Left ventricle myocardium inferior (tissue), 1 donor: ENCODE measurements at regions not wholly inside any gene's neighbourhood (a gene's known extent, or its start where the extent isn't known, plus 50 kb on each side); places are given as distances from the start of the nearest gene placed in this dataset.

Experiments
- DNase-seq: peaks from one replicate; pipeline ENCODE4 v3.0.0-alpha.2; 2020
- H3K27ac ChIP-seq: fragments of 200-600 bp; replicated peaks from 2 replicates; pipeline ENCODE4 v1.8.0; 2021
- H3K27me3 ChIP-seq: fragments of 200-600 bp; 2 replicates; pipeline ENCODE4 v1.8.0; 2021; ENCODE audit warnings: low read depth
- H3K36me3 ChIP-seq: fragments of 200-600 bp; 2 replicates; pipeline ENCODE4 v1.8.0; 2021
- H3K4me1 ChIP-seq: fragments of 200-600 bp; 2 replicates; pipeline ENCODE4 v1.8.0; 2021
- H3K4me3 ChIP-seq: fragments of 200-600 bp; 2 replicates; pipeline ENCODE4 v1.8.0; 2021; ENCODE audit warnings: mild to moderate bottlenecking, moderate library complexity
- H3K9me3 ChIP-seq: fragments of 200-600 bp; replicated peaks from 2 replicates; pipeline ENCODE4 v1.8.0; 2021
- CTCF ChIP-seq: fragments of 200-600 bp; IDR thresholded peaks from 2 replicates; pipeline ENCODE4 v1.8.0; 2021; ENCODE audit warnings: antibody characterized with exemption, mild to moderate bottlenecking, borderline replicate concordance
- intact Hi-C: fragments of 100-400 bp; cut with micrococcal nuclease; formaldehyde crosslinking; loops from one replicate; pipeline ENCODE4 v1.11.0; 2022
- donor health status: DM: no; HTN: yes; CAD: no; lungs with severe emphysema.

GRCh38 chr4:188941524-188942119 lies 802.4 kb downstream of the TRIML1 start:
- H3K36me3 ChIP-seq, result no peaks in the 10 kb centered on the region
- H3K27me3 ChIP-seq, result no peaks in the 10 kb centered on the region
- no peaks in the 10 kb centered on the region for H3K9me3 ChIP-seq
- H3K27ac ChIP-seq, result no peak overlapping the region
- DNase-seq, result no peak
- H3K4me3 ChIP-seq, result no peak overlapping the region
- no peaks in the 10 kb centered on the region for H3K4me1 ChIP-seq
- TF ChIP-seq CTCF, result no peak
- intact Hi-C loops, result no loop called here

- Histone ChIP-seq H3K4me3 (no peak overlapping the region), H3K36me3 (no peaks in the 10 kb centered on the region), H3K27ac (no peak overlapping the region), H3K4me1 (no peaks in the 10 kb centered on the region), H3K9me3 (no peaks in the 10 kb centered on the region), H3K27me3 (no peaks in the 10 kb centered on the region)
- no peak for DNase-seq
- no peak for TF ChIP-seq CTCF
- intact Hi-C loops, result no loop called here
Measured at GRCh38 chr4:188942606-188943005, 803.4 kb downstream of the TRIML1 start.

GRCh38 chr4:188949596-188949995 lies 810.4 kb downstream of the TRIML1 start:
- H3K4me1 ChIP-seq, result no peaks in the 10 kb centered on the region
- H3K27ac ChIP-seq, result no peak overlapping the region
- H3K27me3 ChIP-seq, result no peaks in the 10 kb centered on the region
- DNase-seq, result no peak
- H3K9me3 ChIP-seq, result no peaks in the 10 kb centered on the region
- no peak overlapping the region for H3K4me3 ChIP-seq
- intact Hi-C loops, result no loop called here
- H3K36me3 ChIP-seq, result no peaks in the 10 kb centered on the region
- no peak for TF ChIP-seq CTCF

GRCh38 chr4:188955066-188955465 lies 815.8 kb downstream of the TRIML1 start:
- TF ChIP-seq CTCF, result no peak
- peaks cover 3% of the 10 kb centered on the region for H3K4me1 ChIP-seq
- H3K4me3 ChIP-seq, result no peak overlapping the region
- no peaks in the 10 kb centered on the region for H3K27me3 ChIP-seq
- H3K27ac ChIP-seq, result no peak overlapping the region
- DNase-seq, result no peak
- no peaks in the 10 kb centered on the region for H3K9me3 ChIP-seq
- H3K36me3 ChIP-seq, result no peaks in the 10 kb centered on the region
- intact Hi-C loops, result no loop called here

- intact Hi-C loops, result no loop called here
- Histone ChIP-seq H3K4me1 (peaks cover 3% of the 10 kb centered on the region), H3K27ac (no peak overlapping the region), H3K4me3 (no peak overlapping the region), H3K27me3 (no peaks in the 10 kb centered on the region), H3K9me3 (no peaks in the 10 kb centered on the region), H3K36me3 (no peaks in the 10 kb centered on the region)
- no peak for TF ChIP-seq CTCF
- DNase-seq, result no peak
Measured at GRCh38 chr4:188956566-188956965, 817.3 kb downstream of the TRIML1 start.

GRCh38 chr4:188958346-188958745 lies 819.1 kb downstream of the TRIML1 start:
- H3K27me3 ChIP-seq, result no peaks in the 10 kb centered on the region
- peaks cover 3% of the 10 kb centered on the region for H3K4me1 ChIP-seq
- H3K4me3 ChIP-seq, result no peak overlapping the region
- H3K27ac ChIP-seq, result no peak overlapping the region
- TF ChIP-seq CTCF, result no peak
- peaks cover 5% of the 10 kb centered on the region for H3K9me3 ChIP-seq
- intact Hi-C loops, result no loop called here
- H3K36me3 ChIP-seq, result no peaks in the 10 kb centered on the region
- no peak for DNase-seq
